CD4-positive, CD25-positive, alpha-beta regulatory T cell (primary cell): ENCODE measurements at regions not wholly inside any gene's neighbourhood (a gene's known extent, or its start where the extent isn't known, plus 50 kb on each side); places are given as distances from the start of the nearest gene placed in this dataset.

Source experiments
- ATAC-seq, 2 donors: fragments of 150-1000 bp; cut with Tn5 transposase; one replicate each; pipeline ENCODE4 v1.10.0; 2021; ENCODE audit warnings: low read depth in 2 of 2, moderate number of reproducible peaks in 2 of 2, moderate library complexity in 1 of 2
- DNase-seq, 3 donors: peaks; one replicate each; pipeline versions ENCODE4 v3.0.0 to v3.0.0-alpha.2; 2012 to 2022; ENCODE audit warnings: mixed read lengths in 1 of 3
- H3K27ac ChIP-seq: one replicate; pipeline ENCODE4 v1.7.0; 2013; ENCODE audit warnings: mild to moderate bottlenecking, low read length; ENCODE audit not compliant: insufficient read depth, poor library complexity, severe bottlenecking
- H3K27me3 ChIP-seq: one replicate; pipeline ENCODE4 v1.7.0; 2013; ENCODE audit warnings: low read length; ENCODE audit not compliant: control insufficient read depth, insufficient read depth
- H3K36me3 ChIP-seq: one replicate; pipeline ENCODE4 v1.7.0; 2013; ENCODE audit warnings: mild to moderate bottlenecking, low read length, moderate library complexity; ENCODE audit not compliant: control insufficient read depth, insufficient read depth
- H3K4me1 ChIP-seq: 2 replicates; pipeline ENCODE4 v1.7.0; 2013; ENCODE audit warnings: mild to moderate bottlenecking, low read length; ENCODE audit not compliant: insufficient read depth, control insufficient read depth, poor library complexity, severe bottlenecking
- H3K4me3 ChIP-seq: one replicate; pipeline ENCODE4 v1.7.0; 2013; ENCODE audit warnings: low read depth, mild to moderate bottlenecking, low read length, moderate library complexity
- H3K9me3 ChIP-seq, 2 experiments: 1 replicate in 1 of 2; 2 replicates in 1 of 2; pipeline ENCODE4 v1.7.0; 2013; ENCODE audit warnings: low read length in 2 of 2, mild to moderate bottlenecking in 1 of 2, moderate library complexity in 1 of 2; ENCODE audit not compliant: control insufficient read depth in 2 of 2
- H3K27ac Mint-ChIP-seq, 3 donors: one replicate each; pipeline ENCODE4 v1.8.0; 2020 to 2022; ENCODE audit warnings: mild to moderate bottlenecking in 3 of 3, mixed read lengths in 3 of 3, moderate library complexity in 2 of 3
- H3K27me3 Mint-ChIP-seq: one replicate; pipeline ENCODE4 v1.8.0; 2022; ENCODE audit warnings: mild to moderate bottlenecking, mixed read lengths
- H3K36me3 Mint-ChIP-seq: one replicate; pipeline ENCODE4 v1.8.0; 2020; ENCODE audit warnings: mixed read lengths
- H3K4me1 Mint-ChIP-seq, 4 donors: one replicate each; pipeline ENCODE4 v1.8.0; 2020 to 2022; ENCODE audit warnings: mixed read lengths in 4 of 4, mild to moderate bottlenecking in 1 of 4
- H3K4me3 Mint-ChIP-seq, 4 donors: one replicate each; pipeline ENCODE4 v1.8.0; 2020 to 2022; ENCODE audit warnings: mild to moderate bottlenecking in 4 of 4, mixed read lengths in 4 of 4, moderate library complexity in 3 of 4
- H3K9me3 Mint-ChIP-seq, 7 donors: one replicate each; pipeline ENCODE4 v1.8.0; 2020 to 2022; ENCODE audit warnings: mixed read lengths in 7 of 7, mild to moderate bottlenecking in 3 of 7, moderate library complexity in 2 of 7

DNA sequence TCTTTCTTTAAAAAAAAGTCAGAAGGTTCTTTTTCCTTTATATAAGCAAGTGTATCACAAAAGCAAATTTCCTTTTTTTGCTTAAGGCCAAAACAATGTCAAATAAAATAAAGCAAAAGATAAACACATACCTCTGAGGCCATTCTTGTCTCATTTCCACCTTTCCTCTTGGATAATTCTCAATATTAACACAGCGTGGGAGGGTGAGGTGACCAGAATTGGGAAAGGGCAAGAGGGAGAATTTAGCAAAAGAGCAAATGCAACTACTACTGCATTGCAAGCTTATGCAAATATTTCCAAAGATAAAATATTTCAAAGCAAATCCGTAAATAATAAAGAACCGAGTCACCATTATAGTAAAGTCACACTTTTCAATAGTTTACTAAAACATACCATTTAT lies 153.4 kb upstream of the PSMD7 start:
- Mint-ChIP-seq H3K9me3 (peaks cover 0 to 10% (median 2%) of the 10 kb centered on the region in 7 donors), H3K4me3 (no peak overlapping the region), H3K4me1 (no peaks in the 10 kb centered on the region), H3K27ac (no peak overlapping the region), H3K27me3 (no peaks in the 10 kb centered on the region), H3K36me3 (no peaks in the 10 kb centered on the region)
- no peak for ATAC-seq
- Histone ChIP-seq H3K27me3 (no peaks in the 10 kb centered on the region), H3K27ac (no peak overlapping the region), H3K4me1 (no peaks in the 10 kb centered on the region), H3K4me3 (no peak overlapping the region), H3K9me3 (no peaks in the 10 kb centered on the region), H3K36me3 (no peaks in the 10 kb centered on the region)
- no peak for DNase-seq

DNA sequence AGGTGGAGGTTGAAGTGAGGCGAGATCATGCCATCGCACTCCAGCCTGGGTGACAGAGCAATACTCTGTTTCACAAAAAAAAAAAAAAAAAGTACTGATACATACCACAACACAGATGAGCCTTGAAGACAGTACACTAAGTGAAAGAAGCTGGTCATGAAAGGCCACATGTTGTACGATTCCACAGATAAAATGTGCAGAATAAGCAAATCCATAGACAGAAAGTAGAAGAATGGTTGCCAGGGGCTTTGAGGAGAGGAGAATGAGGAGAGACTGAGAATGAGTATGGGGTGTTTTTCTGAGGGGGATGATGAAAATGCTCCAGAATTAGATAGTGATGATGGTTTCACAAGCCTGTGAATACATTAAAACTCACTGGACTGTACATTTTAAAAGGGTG lies 155.6 kb upstream of the PSMD7 start:
- ATAC-seq: no peak
- H3K27ac Mint-ChIP-seq: no peak overlapping the region

DNA sequence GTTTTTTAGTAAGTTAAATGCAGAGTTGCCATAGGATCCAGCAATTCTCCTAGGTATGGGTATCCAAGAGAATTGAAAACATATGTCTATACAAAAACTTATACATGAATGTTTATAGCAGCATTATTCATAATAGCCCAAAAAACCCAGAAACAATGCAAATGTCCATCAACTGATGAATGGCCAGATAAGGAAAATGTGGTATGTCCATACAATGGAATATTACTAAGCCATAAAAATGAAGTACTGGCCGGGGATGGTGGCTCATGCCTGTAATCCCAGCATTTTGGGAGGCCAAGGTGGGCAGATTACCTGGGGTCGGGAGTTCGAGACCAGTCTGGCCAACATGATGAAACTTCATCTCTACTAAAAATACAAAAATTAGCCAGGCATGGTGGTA lies 156.1 kb upstream of the PSMD7 start:
- Mint-ChIP-seq H3K27ac (no peak overlapping the region), H3K9me3 (peaks cover 0 to 8% (median 2%) of the 10 kb centered on the region in 7 donors), H3K4me1 (no peaks in the 10 kb centered on the region), H3K4me3 (no peak overlapping the region), H3K27me3 (no peaks in the 10 kb centered on the region), H3K36me3 (no peaks in the 10 kb centered on the region)
- Histone ChIP-seq H3K9me3 (no peaks in the 10 kb centered on the region), H3K4me1 (no peaks in the 10 kb centered on the region), H3K4me3 (no peak overlapping the region), H3K27me3 (no peaks in the 10 kb centered on the region), H3K36me3 (no peaks in the 10 kb centered on the region), H3K27ac (no peak overlapping the region)
- DNase-seq: no peak
- no peak for ATAC-seq

More for the DNA sequence above, 155.6 kb upstream of the PSMD7 start:
- Histone ChIP-seq H3K36me3 (no peaks in the 10 kb centered on the region), H3K4me3 (no peak overlapping the region), H3K4me1 (no peaks in the 10 kb centered on the region), H3K27ac (no peak overlapping the region), H3K9me3 (no peaks in the 10 kb centered on the region), H3K27me3 (no peaks in the 10 kb centered on the region)
- H3K4me1 Mint-ChIP-seq: no peaks in the 10 kb centered on the region
- H3K36me3 Mint-ChIP-seq: no peaks in the 10 kb centered on the region
- no peak for DNase-seq
- no peaks in the 10 kb centered on the region for H3K27me3 Mint-ChIP-seq
- no peak overlapping the region for H3K4me3 Mint-ChIP-seq
- H3K9me3 Mint-ChIP-seq: peaks cover 0 to 8% (median 1%) of the 10 kb centered on the region in 7 donors

DNA sequence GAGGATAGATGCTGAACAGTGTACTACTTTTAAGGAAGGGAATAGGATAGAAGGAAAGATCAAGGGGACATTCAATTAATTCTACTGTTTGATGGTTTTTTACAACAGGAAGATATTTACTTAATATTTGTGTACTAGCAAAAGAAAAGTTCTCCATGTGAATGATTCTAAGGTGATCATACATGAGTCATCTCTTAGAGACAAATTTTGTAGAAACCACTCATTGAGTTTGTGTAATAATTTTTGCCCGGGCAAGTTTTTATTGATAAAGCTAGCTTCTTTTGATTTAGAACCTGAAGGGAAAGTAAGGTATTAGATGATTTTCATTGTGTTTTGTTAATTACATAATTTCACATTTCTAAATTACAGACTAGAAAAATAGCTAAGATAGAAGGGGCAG lies 172.8 kb upstream of the PSMD7 start:
- Mint-ChIP-seq H3K9me3 (peaks cover 0 to 15% (median 5%) of the 10 kb centered on the region in 7 donors), H3K27me3 (no peaks in the 10 kb centered on the region), H3K27ac (no peak overlapping the region), H3K4me1 (no peaks in the 10 kb centered on the region), H3K36me3 (no peaks in the 10 kb centered on the region), H3K4me3 (no peak overlapping the region)
- ATAC-seq: no peak
- H3K4me1 ChIP-seq: no peaks in the 10 kb centered on the region
- no peaks in the 10 kb centered on the region for H3K27me3 ChIP-seq
- no peak for DNase-seq
- H3K36me3 ChIP-seq: no peaks in the 10 kb centered on the region
- no peak overlapping the region for H3K4me3 ChIP-seq
- H3K27ac ChIP-seq: no peak overlapping the region
- H3K9me3 ChIP-seq: peaks cover 0 to 5% of the 10 kb centered on the region in 2 experiments

DNA sequence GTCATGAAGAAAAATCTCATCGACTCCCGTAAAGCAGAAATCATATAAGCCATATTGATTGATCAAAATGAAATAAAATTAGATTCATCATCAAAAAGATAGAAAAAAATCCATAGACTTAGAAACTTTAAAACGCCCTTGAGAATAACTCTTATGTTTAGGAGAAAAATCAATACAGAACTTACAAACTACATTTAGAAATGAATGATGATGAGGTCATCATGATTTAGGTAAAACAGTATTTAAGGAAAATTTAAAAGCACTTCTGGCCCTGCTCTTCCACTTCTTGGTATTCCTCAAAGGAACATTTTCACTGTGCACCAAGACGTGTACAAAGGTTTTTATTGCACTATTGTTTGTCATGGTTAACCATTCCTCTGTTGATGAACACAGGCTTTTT lies 173.4 kb upstream of the PSMD7 start:
- Histone ChIP-seq H3K4me3 (no peak overlapping the region), H3K27me3 (no peaks in the 10 kb centered on the region), H3K9me3 (peaks cover 0 to 5% of the 10 kb centered on the region in 2 experiments), H3K27ac (no peak overlapping the region), H3K4me1 (no peaks in the 10 kb centered on the region), H3K36me3 (no peaks in the 10 kb centered on the region)
- Mint-ChIP-seq H3K4me1 (no peaks in the 10 kb centered on the region), H3K9me3 (peaks cover 0 to 15% (median 3%) of the 10 kb centered on the region in 7 donors), H3K4me3 (no peak overlapping the region), H3K36me3 (no peaks in the 10 kb centered on the region), H3K27ac (no peak overlapping the region), H3K27me3 (no peaks in the 10 kb centered on the region)
- ATAC-seq (no peak), DNase-seq (no peak)

DNA sequence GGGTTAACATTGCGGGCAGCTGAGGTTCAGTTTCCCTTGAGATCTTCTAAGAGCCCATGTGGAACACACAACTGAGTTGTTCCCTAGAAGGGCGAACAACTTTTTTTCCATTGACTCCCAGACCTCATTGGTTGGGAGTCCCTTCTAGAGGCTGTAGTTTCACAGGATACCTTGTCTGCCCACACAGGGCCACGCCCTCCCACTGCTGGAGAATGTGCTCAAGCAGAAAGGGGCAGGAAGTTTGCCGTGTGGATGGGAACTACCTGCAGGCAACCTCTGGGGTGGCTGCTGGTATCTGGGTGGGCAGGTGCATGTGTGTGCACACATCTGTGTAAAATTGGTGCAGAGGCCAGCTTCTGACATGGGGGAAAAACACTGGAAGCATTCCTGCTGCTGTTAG lies 178.8 kb upstream of the PSMD7 start:
- Histone ChIP-seq H3K4me1 (no peaks in the 10 kb centered on the region), H3K4me3 (no peak overlapping the region), H3K36me3 (no peaks in the 10 kb centered on the region), H3K9me3 (no peaks in the 10 kb centered on the region), H3K27ac (no peak overlapping the region), H3K27me3 (no peaks in the 10 kb centered on the region)
- Mint-ChIP-seq H3K36me3 (no peaks in the 10 kb centered on the region), H3K4me3 (no peak overlapping the region), H3K9me3 (peaks cover 0 to 1% (median 0%) of the 10 kb centered on the region in 7 donors), H3K27ac (no peak overlapping the region), H3K27me3 (peaks cover 5% of the 10 kb centered on the region), H3K4me1 (no peaks in the 10 kb centered on the region)
- DNase-seq (no peak), ATAC-seq (no peak)

DNA sequence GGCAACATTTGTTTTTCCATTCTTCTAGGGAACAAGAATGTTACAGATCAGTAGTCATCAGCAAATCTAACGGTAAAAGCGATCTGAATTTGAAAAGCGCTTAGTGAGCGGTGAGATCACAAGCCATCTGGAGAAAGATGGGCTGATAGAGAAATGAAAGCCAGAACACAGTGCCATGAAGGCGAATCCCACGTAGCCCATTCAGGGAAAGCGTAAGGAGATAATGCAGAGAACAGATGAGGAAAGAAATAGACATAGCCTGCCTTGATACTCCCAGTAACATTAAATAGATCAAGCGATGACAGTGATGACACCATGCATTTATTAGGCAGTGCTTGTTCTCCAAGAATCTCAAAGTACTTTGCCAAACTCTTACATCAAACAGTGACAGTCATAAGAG lies 183.1 kb upstream of the PSMD7 start:
- Histone ChIP-seq H3K4me1 (no peaks in the 10 kb centered on the region), H3K36me3 (no peaks in the 10 kb centered on the region), H3K27ac (no peak overlapping the region), H3K9me3 (no peaks in the 10 kb centered on the region), H3K4me3 (no peak overlapping the region), H3K27me3 (no peaks in the 10 kb centered on the region)
- no peak for ATAC-seq
- Mint-ChIP-seq H3K9me3 (no peaks in the 10 kb centered on the region), H3K4me1 (no peaks in the 10 kb centered on the region), H3K27me3 (peaks cover 5% of the 10 kb centered on the region), H3K27ac (no peak overlapping the region), H3K36me3 (no peaks in the 10 kb centered on the region), H3K4me3 (no peak overlapping the region)
- no peak for DNase-seq

DNA sequence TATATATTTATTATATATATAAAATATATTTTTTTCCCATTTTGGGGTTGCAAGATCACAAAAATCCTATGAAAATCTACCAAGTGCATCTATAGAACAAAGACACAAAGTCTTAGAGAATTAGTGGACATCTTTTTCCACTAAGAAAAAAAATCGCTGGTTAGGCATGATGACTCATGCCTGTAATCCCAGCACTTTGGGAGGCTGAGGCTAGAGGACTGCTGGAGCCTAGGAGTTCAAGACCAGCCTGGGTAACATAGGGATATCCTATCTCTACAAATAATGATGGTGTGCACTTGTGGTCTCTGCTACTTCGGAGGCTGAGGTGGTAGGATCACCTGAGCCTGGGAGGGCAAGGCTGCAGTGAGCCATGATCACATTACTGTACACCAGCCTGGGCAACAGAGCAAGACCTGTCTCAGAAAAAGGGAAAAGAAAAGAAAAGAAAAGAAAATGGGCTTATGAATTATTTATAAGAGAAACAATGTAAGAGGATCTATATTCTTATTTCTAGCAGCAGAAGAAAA lies 185.1 kb upstream of the PSMD7 start:
- Histone ChIP-seq H3K4me1 (no peaks in the 10 kb centered on the region), H3K4me3 (no peak overlapping the region), H3K36me3 (no peaks in the 10 kb centered on the region), H3K9me3 (no peaks in the 10 kb centered on the region), H3K27ac (no peak overlapping the region), H3K27me3 (no peaks in the 10 kb centered on the region)
- peak in 1 of 3 donors; percentile 11 for DNase-seq
- peaks cover 0 to 6% (median 3%) of the 10 kb centered on the region in 4 donors for H3K4me1 Mint-ChIP-seq
- H3K27me3 Mint-ChIP-seq: peaks cover 5% of the 10 kb centered on the region
- no peak for ATAC-seq
- H3K4me3 Mint-ChIP-seq: no peak overlapping the region
- H3K36me3 Mint-ChIP-seq: no peaks in the 10 kb centered on the region
- no peak overlapping the region for H3K27ac Mint-ChIP-seq
- H3K9me3 Mint-ChIP-seq: no peaks in the 10 kb centered on the region
